Kidney (tissue), 13 donors: ENCODE measurements at regions not wholly inside any gene's neighbourhood (a gene's known extent, or its start where the extent isn't known, plus 50 kb on each side); places are given as distances from the start of the nearest gene placed in this dataset.

Experiments used
- DNase-seq, 5 donors: peaks; one replicate each; pipeline ENCODE4 v3.0.0-alpha.2; 2013 to 2020
- FAIRE-seq: peaks from 2 replicates; lab custom pipeline; 2012; peaks lifted over from hg19 to GRCh38; lab: Jason Lieb, UNC
- H3K27ac ChIP-seq, 2 donors: one replicate each; pipeline ENCODE4 v1.7.0; 2013; ENCODE audit warnings: low read depth in 2 of 2, low read length in 2 of 2, inconsistent platforms in 1 of 2
- H3K27me3 ChIP-seq: one replicate; pipeline ENCODE4 v1.7.1; 2013; ENCODE audit warnings: low read length, inconsistent platforms; ENCODE audit not compliant: control insufficient read depth, insufficient read depth
- H3K36me3 ChIP-seq, 3 donors: one replicate each; pipeline versions ENCODE4 v1.7.0 to v1.7.1; 2013; ENCODE audit warnings: low read length in 3 of 3, control low read depth in 1 of 3, inconsistent platforms in 1 of 3; ENCODE audit not compliant: insufficient read depth in 3 of 3, control insufficient read depth in 2 of 3
- H3K4me1 ChIP-seq, 3 donors: one replicate each; pipeline versions ENCODE4 v1.7.0 to v1.7.1; 2013; ENCODE audit warnings: low read length in 3 of 3, inconsistent platforms in 1 of 3, low read depth in 1 of 3; ENCODE audit not compliant: control insufficient read depth in 2 of 3, insufficient read depth in 2 of 3
- H3K4me3 ChIP-seq, 3 donors: one replicate each; pipeline versions ENCODE4 v1.7.0 to v1.8.1; 2013; ENCODE audit warnings: low read length in 3 of 3, control low read depth in 1 of 3, inconsistent platforms in 1 of 3
- H3K9ac ChIP-seq, 3 donors: one replicate each; pipeline versions ENCODE4 v1.7.0 to v1.7.1; 2013; ENCODE audit warnings: low read length in 3 of 3, control low read depth in 1 of 3, inconsistent platforms in 1 of 3
- H3K9me3 ChIP-seq, 3 donors: one replicate each; pipeline versions ENCODE4 v1.7.0 to v1.7.1; 2013; ENCODE audit warnings: low read length in 3 of 3, control low read depth in 1 of 3, inconsistent platforms in 1 of 3; ENCODE audit not compliant: control insufficient read depth in 2 of 3, insufficient read depth in 1 of 3
- CTCF ChIP-seq: IDR thresholded peaks from 3 replicates; pipeline ENCODE4 v1.5.1; 2012; ENCODE audit warnings: mild to moderate bottlenecking, moderate library complexity, borderline replicate concordance; ENCODE audit not compliant: insufficient read depth; ENCODE audit errors: extremely low read depth
- intact Hi-C: fragments of 100-400 bp; cut with DNase I; formaldehyde crosslinking; loops from one replicate; pipeline ENCODE4 v1.11.1; 2022
- donor health status: control.
- donor health status: control.
- donor health status: control.
- donor health status: control.
- donor health status: control.
- donor health status: DM: yes; HTN: yes; CAD: no.
- donor health status: Normal renal cell carcinoma (clear cell type).

GRCh38 chr12:88307961-88308360, 165.9 kb downstream of the TMTC3 start:
- intact Hi-C loops, result no loop called here
- no peak for TF ChIP-seq CTCF

GRCh38 chr12:88308825-88309224, 166.7 kb downstream of the TMTC3 start:
- intact Hi-C loops, result no loop called here
- DNase-seq (no peak), FAIRE-seq (no peak)
- no peak overlapping the region for H3K27ac ChIP-seq
- no peaks in the 10 kb centered on the region for H3K27me3 ChIP-seq
- H3K4me1 ChIP-seq, result peaks cover 0 to 5% (median 0%) of the 10 kb centered on the region in 3 donors
- H3K9ac ChIP-seq, result no peak overlapping the region
- TF ChIP-seq CTCF, result no peak
- H3K9me3 ChIP-seq, result no peaks in the 10 kb centered on the region
- H3K36me3 ChIP-seq, result no peaks in the 10 kb centered on the region
- no peak overlapping the region for H3K4me3 ChIP-seq

More at GRCh38 chr12:88307961-88308360, 165.9 kb downstream of the TMTC3 start:
- Histone ChIP-seq H3K9me3 (no peaks in the 10 kb centered on the region), H3K9ac (no peak overlapping the region), H3K36me3 (no peaks in the 10 kb centered on the region), H3K4me3 (no peak overlapping the region), H3K27me3 (no peaks in the 10 kb centered on the region), H3K4me1 (peaks cover 0 to 5% (median 0%) of the 10 kb centered on the region in 3 donors), H3K27ac (no peak overlapping the region)
- DNase-seq (no peak), FAIRE-seq (no peak)

GRCh38 chr12:88309546-88309945, 167.4 kb downstream of the TMTC3 start:
- no peaks in the 10 kb centered on the region for H3K27me3 ChIP-seq
- TF ChIP-seq CTCF, result no peak
- FAIRE-seq (peak; percentile 46), DNase-seq (no peak)
- no peak overlapping the region for H3K27ac ChIP-seq
- H3K4me1 ChIP-seq, result peaks cover 0 to 5% (median 0%) of the 10 kb centered on the region in 3 donors
- intact Hi-C loops, result no loop called here
- H3K4me3 ChIP-seq, result no peak overlapping the region
- H3K36me3 ChIP-seq, result no peaks in the 10 kb centered on the region
- no peak overlapping the region for H3K9ac ChIP-seq
- no peaks in the 10 kb centered on the region for H3K9me3 ChIP-seq

GRCh38 chr12:88310069-88310468, 168.0 kb downstream of the TMTC3 start:
- intact Hi-C loops, result no loop called here
- FAIRE-seq (no peak), DNase-seq (no peak)
- TF ChIP-seq CTCF, result no peak
- H3K9ac ChIP-seq, result no peak overlapping the region
- H3K4me3 ChIP-seq, result no peak overlapping the region
- H3K36me3 ChIP-seq, result no peaks in the 10 kb centered on the region
- H3K4me1 ChIP-seq, result peaks cover 0 to 5% (median 0%) of the 10 kb centered on the region in 3 donors
- no peaks in the 10 kb centered on the region for H3K27me3 ChIP-seq
- no peak overlapping the region for H3K27ac ChIP-seq
- no peaks in the 10 kb centered on the region for H3K9me3 ChIP-seq
